SK-MEL-5 (cell line): ENCODE measurements at regions not wholly inside any gene's neighbourhood (a gene's known extent, or its start where the extent isn't known, plus 50 kb on each side); places are given as distances from the start of the nearest gene placed in this dataset.
"Not testable (repeated sequence)": the region's sequence is repeated elsewhere in the genome, so short reads cannot be mapped to it uniquely, and the experiment has no call there.

Experiments used
- DNase-seq: peaks from one replicate; pipeline ENCODE4 v3.0.0-alpha.2; 2016; ENCODE audit warnings: low read depth, low spot score
- in situ Hi-C: cut with HindIII; loops from 2 replicates; pipeline ENCODE4 v1.10.0; 2016; ENCODE audit warnings: low sequenced_read_pairs, high pct_unique_total_duplicates, low pct_unique_long_range_greater_than_20kb

DNA sequence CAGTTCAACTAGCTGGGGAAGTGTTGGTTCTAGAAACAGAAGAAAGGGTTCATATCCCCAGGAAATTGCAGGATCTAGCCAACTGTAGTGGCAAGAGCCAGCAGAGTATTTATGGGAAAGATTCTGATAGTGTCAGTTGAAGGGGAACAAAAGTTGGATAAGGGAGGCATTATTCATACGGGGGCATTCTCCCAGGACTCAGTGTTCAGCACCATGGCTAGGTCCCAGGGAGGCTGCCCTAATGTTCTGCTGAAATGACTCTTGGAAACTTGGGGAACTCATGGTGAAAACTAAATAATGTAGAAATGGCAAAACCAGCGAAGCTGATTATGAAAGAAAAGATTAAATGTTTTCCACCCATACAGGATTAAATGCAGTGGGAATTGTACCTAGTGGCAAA lies 543.7 kb downstream of the TRIB2 start:
- in situ Hi-C loops = no loop called here
- no peak for DNase-seq

DNA sequence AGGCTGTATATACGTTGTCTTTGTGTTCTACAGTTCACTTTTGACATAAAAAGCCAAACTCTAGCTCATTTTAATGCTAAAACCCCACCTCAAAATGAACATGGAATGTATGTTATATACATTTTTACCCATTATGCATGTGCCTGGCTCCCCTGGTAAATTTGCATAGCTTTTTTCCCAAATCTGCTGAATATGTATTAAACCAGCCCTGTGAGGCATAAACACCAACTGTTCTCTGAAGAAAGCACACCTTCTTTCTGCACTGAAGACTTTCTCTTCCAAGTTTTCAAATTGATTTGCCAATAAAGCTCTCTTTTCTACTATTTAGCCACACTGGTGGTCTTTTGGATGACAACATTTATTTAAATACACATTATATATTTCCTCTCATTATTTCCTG lies 549.4 kb downstream of the TRIB2 start:
- DNase-seq = no peak

GRCh38 chr2:13284688-13285087 lies 568.0 kb downstream of the TRIB2 start:
- in situ Hi-C loops = no loop called here
- DNase-seq = no peak

More for the DNA sequence above, 549.4 kb downstream of the TRIB2 start:
- in situ Hi-C loops = no loop called here

DNA sequence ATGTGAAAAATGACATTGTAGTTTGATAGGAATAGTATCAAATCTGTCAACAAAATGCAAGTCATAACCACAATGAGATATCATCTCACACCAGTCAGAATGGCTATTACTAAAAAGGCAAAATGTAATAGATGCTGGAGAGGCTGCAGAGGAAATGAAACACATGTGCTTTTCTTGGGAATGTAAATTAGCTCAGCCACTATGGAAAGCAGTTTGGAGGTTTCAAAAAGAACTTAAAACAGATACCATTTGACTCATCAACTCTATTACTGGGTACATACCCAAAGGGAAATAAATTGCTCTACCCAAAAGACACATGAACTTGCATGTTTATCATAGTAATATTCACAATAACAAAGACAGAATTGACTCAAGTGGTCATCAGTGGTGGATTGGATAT lies 572.6 kb downstream of the TRIB2 start:
- no peak for DNase-seq
- in situ Hi-C loops = no loop called here

- DNase-seq = not testable (repeated sequence)
Measured at GRCh38 chr2:13308478-13308805, 591.7 kb downstream of the TRIB2 start.

GRCh38 chr2:13308989-13309388 lies 592.3 kb downstream of the TRIB2 start:
- in situ Hi-C loops = no loop called here

More at GRCh38 chr2:13308478-13308805, 591.7 kb downstream of the TRIB2 start:
- in situ Hi-C loops = not testable (repeated sequence)

DNA sequence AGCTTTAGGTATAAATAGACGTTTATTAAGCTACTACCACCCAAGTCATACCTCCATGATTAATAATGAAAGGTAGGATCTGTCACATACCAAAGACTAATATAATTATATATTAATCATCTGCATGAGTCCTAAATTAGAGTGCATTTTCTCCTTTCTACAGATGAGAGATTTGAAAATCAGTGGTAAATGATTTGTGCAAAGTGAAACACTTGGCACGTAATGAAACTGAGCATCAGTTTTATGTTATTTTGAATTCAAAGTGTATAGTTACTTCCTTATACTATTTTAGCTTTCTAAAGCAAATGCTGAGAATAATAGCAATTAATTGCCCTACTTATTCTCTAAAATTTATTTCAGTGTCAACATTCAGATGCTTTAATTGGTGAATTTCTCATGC lies 615.3 kb downstream of the TRIB2 start:
- in situ Hi-C loops = no loop called here
- no peak for DNase-seq

More at GRCh38 chr2:13308989-13309388, 592.3 kb downstream of the TRIB2 start:
- no peak for DNase-seq

GRCh38 chr2:13334071-13334470 lies 617.3 kb downstream of the TRIB2 start:
- in situ Hi-C loops, DNase-seq: not testable (repeated sequence)

DNA sequence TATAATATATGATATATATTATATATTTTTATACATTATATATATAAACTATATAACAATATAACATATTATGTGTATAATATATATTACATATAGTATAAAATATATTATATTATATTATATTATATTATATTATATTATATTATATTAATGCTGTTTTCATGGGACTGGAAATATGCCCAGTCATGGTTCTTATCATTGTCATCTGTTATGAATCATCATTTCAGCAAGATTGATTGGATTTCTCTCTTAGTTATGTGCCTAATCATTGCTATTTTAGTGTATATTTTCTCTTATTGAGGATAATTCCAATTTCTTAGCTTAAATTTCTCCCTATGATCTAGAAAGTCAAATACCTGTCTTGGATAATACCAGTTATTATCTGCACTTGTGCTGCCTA lies 617.8 kb downstream of the TRIB2 start:
- in situ Hi-C loops = no loop called here

DNA sequence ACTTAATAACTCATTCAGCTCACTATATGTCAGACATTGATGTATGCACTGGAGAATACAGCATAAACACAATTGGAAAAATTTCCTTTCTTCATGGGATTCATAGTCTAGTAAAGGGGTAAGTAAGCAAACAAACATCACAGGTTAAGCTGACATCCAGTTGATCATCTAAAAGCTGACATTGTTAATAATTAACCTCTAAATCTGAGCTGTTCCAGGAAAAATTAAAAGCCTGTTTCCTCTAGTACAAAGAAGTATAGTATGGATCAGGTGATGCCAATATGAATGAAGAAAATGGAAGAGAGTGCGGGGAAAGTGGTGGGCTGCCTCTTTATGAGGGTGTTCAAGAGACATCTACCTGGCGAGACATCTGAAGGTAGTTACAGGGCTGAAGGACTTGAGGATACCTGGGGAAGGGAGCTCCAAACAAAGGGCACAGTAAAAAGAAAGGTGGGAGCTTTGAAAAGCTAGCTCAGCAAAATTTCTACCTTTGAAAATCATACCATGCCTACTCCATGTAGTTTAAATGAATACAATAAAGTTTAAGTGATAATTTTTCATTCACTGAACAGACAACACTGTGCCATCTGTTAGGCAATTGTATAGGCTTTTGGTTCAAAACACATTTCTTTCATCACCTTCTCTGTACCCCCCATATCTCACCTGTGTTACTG lies 619.3 kb downstream of the TRIB2 start:
- no peak for DNase-seq
- in situ Hi-C loops = no loop called here

More for the DNA sequence above, 617.8 kb downstream of the TRIB2 start:
- DNase-seq = no peak

- no peak for DNase-seq
- in situ Hi-C loops = no loop called here
Measured at GRCh38 chr2:13351068-13351467, 634.3 kb downstream of the TRIB2 start.

GRCh38 chr2:13353083-13353482 lies 636.3 kb downstream of the TRIB2 start:
- in situ Hi-C loops = no loop called here
- no peak for DNase-seq

DNA sequence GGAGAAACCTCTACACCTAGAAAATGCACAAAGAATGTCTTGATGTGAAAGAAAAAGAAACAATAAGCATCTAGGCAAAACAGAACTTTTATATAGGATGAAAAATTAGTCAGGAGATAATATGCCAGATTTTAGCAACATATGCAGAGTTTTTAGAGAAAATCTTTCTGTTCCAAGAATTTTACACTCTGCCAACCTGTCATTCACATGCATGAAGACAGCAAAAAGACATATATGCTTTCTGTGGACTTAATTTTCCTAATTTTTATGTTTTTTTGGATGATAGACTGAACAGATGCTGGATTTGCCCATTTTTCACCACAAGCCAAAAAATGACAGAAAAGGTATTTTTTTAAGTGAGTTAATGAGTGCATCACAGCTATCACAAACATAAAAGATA lies 637.3 kb downstream of the TRIB2 start:
- in situ Hi-C loops = no loop called here
- no peak for DNase-seq

GRCh38 chr2:13381928-13382327 lies 665.2 kb downstream of the TRIB2 start:
- DNase-seq, in situ Hi-C loops: not testable (repeated sequence)

GRCh38 chr2:13389172-13389571 lies 672.4 kb downstream of the TRIB2 start:
- DNase-seq, in situ Hi-C loops: not testable (repeated sequence)

GRCh38 chr2:13390676-13391075 lies 673.9 kb downstream of the TRIB2 start:
- in situ Hi-C loops = no loop called here
- DNase-seq = no peak

DNA sequence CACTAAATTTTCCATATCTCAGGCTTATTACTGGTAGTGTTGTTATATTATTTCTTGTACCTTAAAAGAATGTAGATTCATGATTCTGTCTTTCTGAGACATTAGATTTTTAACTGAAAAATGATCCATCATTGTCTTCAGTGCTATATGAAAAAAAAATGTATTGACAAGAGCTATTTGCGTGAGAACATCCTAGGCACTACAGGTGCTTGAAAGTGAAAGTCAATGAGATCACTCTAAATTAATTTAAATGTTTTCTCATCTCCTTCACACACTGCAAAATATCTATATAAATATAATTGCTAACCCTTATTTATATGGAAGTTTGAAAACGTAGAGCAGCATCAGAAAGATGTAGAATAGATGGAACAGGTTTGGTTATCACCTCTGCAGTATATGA lies 684.6 kb downstream of the TRIB2 start:
- no peak for DNase-seq
- in situ Hi-C loops = no loop called here

- DNase-seq = peak; percentile 41
- in situ Hi-C loops = no loop called here
Measured at GRCh38 chr2:13413989-13414388, 697.3 kb downstream of the TRIB2 start.

DNA sequence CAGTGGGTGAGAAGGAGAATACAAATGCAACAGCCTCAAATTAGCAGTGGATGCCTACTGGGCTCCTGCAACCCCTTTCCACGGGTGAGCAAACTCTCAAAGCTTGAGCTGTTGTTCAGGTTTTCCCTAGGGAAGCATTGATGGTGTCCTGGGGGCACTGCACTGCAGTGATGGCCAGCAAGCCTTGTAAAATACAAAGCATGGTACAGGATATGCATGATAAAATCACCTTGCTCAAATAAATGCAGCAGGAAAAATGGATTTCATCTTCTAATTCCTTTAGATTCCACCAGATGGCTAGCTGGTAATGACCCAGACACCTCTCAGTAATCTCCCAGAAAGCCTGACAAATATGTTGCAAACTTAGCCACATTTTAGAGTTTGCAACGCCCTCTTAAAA lies 698.2 kb downstream of the TRIB2 start:
- in situ Hi-C loops = no loop called here
- no peak for DNase-seq

GRCh38 chr2:13433954-13434353 lies 717.2 kb downstream of the TRIB2 start:
- DNase-seq = no peak
- in situ Hi-C loops = no loop called here
